ENCODE measurements at regions not wholly inside any gene's neighbourhood (a gene's known extent, or its start where the extent isn't known, plus 50 kb on each side); places are given as distances from the start of the nearest gene placed in this dataset.

DNA sequence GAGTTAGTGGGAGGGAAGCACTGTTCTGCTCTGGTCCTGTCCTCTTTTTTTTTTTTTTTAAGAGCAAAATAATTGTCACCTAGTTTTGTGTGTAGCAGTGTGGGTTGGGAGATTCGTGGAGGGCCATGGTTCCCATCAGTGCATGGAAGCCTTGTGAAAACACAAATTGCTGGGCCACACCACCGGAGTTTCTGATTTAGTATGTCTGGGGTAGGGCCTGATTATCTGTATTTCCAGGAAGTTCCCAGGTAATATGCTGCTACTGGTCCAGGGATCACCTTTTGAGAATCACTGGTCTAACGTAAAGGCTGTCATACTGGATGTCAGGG, 191.3 kb downstream of the GATA3 start:
- ATAC-seq (no peak), DNase-seq (ENCODE audit: low read depth in 1 of 2, low spot score in 1 of 2) (no peak), FAIRE-seq (no peak)
- Histone ChIP-seq H3K4me1 (no peaks in the 10 kb centered on the region), H3K9me3 (no peaks in the 10 kb centered on the region), H3K4me3 (no peak overlapping the region), H3K27ac (no peak overlapping the region), H3K4me2 (no peak overlapping the region)
- CTCF ChIA-PET = interaction anchor here (1.3 kb wide), 1 partner anchor 11 kb away, joined by 4 read pairs; no protein-coding TSS in a partner anchor
- TF ChIP-seq, protein P1, sequence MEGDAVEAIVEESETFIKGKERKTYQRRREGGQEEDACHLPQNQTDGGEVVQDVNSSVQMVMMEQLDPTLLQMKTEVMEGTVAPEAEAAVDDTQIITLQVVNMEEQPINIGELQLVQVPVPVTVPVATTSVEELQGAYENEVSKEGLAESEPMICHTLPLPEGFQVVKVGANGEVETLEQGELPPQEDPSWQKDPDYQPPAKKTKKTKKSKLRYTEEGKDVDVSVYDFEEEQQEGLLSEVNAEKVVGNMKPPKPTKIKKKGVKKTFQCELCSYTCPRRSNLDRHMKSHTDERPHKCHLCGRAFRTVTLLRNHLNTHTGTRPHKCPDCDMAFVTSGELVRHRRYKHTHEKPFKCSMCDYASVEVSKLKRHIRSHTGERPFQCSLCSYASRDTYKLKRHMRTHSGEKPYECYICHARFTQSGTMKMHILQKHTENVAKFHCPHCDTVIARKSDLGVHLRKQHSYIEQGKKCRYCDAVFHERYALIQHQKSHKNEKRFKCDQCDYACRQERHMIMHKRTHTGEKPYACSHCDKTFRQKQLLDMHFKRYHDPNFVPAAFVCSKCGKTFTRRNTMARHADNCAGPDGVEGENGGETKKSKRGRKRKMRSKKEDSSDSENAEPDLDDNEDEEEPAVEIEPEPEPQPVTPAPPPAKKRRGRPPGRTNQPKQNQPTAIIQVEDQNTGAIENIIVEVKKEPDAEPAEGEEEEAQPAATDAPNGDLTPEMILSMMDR (IDR thresholded peaks at IDR 0.05) = no peak
- no peak for TF ChIP-seq KDM1A (IDR thresholded peaks at IDR 0.05; ENCODE audit: low read depth)
- TF ChIP-seq ZSCAN20 (CRISPR knock-in tag; IDR thresholded peaks at IDR 0.05) = no peak
- no peak for TF ChIP-seq GATA3 (IDR thresholded peaks at IDR 0.05; ENCODE audit: borderline replicate concordance)
- TF ChIP-seq CEBPB (IDR thresholded peaks at IDR 0.05) = no peak
- TF ChIP-seq JUN (IDR thresholded peaks at IDR 0.05) = no peak
- TF ChIP-seq HOXA7 (CRISPR knock-in tag; IDR thresholded peaks at IDR 0.05) = no peak
- TF ChIP-seq SREBF2 (IDR thresholded peaks at IDR 0.05) = no peak
- TF ChIP-seq HEYL (CRISPR knock-in tag; IDR thresholded peaks at IDR 0.05) = no peak
- TF ChIP-seq POLR2A (IDR thresholded peaks at IDR 0.05; ENCODE audit: low read length) = no peak
- TF ChIP-seq SMC3 (IDR thresholded peaks at IDR 0.05) = no peak
- no peak for TF ChIP-seq EHMT2 (IDR thresholded peaks at IDR 0.05; ENCODE audit: low read depth)
- TF ChIP-seq, protein P2, sequence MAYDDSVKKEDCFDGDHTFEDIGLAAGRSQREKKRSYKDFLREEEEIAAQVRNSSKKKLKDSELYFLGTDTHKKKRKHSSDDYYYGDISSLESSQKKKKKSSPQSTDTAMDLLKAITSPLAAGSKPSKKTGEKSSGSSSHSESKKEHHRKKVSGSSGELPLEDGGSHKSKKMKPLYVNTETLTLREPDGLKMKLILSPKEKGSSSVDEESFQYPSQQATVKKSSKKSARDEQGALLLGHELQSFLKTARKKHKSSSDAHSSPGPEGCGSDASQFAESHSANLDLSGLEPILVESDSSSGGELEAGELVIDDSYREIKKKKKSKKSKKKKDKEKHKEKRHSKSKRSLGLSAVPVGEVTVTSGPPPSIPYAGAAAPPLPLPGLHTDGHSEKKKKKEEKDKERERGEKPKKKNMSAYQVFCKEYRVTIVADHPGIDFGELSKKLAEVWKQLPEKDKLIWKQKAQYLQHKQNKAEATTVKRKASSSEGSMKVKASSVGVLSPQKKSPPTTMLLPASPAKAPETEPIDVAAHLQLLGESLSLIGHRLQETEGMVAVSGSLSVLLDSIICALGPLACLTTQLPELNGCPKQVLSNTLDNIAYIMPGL (CRISPR knock-in tag; IDR thresholded peaks at IDR 0.05; ENCODE audit: borderline replicate concordance) = no peak
- no peak for TF ChIP-seq RAD21 (conservative IDR thresholded peaks at IDR 0.05 in 1 of 2, IDR thresholded peaks at IDR 0.05 in 1 of 2)
- TF ChIP-seq TP53 (CRISPR knock-in tag; IDR thresholded peaks at IDR 0.05) = no peak
- TF ChIP-seq CBX8 (IDR thresholded peaks at IDR 0.05) = no peak
- 85% methylated on average over 3 of the region's 3 CpGs for WGBS (ENCODE audit: missing lambda C conversion rate)
- POLR2A ChIA-PET = no interaction called here

DNA sequence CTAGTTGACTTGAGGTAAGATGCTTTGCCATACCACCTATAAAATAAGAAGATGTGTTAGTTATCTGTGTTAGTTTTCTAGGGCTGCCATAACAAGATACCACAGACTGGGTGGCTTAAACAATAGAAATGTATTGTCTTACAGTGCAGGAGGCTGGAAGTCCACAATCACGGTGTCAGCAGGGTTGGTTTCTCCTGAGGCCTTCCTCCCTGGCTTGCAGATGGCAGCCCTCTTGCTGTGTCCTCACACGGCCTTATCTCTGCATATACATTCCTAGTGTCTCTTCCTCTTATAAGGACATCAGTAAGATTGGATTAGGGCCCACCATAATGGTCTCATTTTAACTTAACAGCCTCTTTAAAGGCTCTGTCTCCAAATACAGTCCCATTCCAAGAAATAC, 192.1 kb downstream of the GATA3 start:
- Histone ChIP-seq H3K9me3 (no peaks in the 10 kb centered on the region), H3K4me1 (no peaks in the 10 kb centered on the region), H3K4me2 (no peak overlapping the region), H3K4me3 (no peak overlapping the region), H3K27ac (no peak overlapping the region)
- WGBS (ENCODE audit: missing lambda C conversion rate) = 60% methylated on average over 2 of the region's 2 CpGs
- no peak for DNase-seq (ENCODE audit: low read depth in 1 of 2, low spot score in 1 of 2)
- no peak for FAIRE-seq
- ATAC-seq = no peak
- ChIA-PET POLR2A (no interaction called here), CTCF (interaction anchor here (1.3 kb wide), 1 partner anchor 10 kb away, joined by 4 read pairs; no protein-coding TSS in a partner anchor)
- TF ChIP-seq NPAS2 (CRISPR knock-in tag; IDR thresholded peaks at IDR 0.05; ENCODE audit: borderline replicate concordance) = no peak
- TF ChIP-seq MAZ (IDR thresholded peaks at IDR 0.05; ENCODE audit: borderline replicate concordance, low read depth, low read length) = no peak
- TF ChIP-seq, protein P3, sequence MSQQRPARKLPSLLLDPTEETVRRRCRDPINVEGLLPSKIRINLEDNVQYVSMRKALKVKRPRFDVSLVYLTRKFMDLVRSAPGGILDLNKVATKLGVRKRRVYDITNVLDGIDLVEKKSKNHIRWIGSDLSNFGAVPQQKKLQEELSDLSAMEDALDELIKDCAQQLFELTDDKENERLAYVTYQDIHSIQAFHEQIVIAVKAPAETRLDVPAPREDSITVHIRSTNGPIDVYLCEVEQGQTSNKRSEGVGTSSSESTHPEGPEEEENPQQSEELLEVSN (IDR thresholded peaks at IDR 0.05; ENCODE audit: borderline replicate concordance, low read depth) = no peak
- TF ChIP-seq PHF8 (IDR thresholded peaks at IDR 0.05; ENCODE audit: borderline replicate concordance, low read depth) = no peak
- no peak for TF ChIP-seq BHLHE40 (IDR thresholded peaks at IDR 0.05; ENCODE audit: low read depth, low read length)
- no peak for TF ChIP-seq RAD21 (conservative IDR thresholded peaks at IDR 0.05 in 1 of 2, IDR thresholded peaks at IDR 0.05 in 1 of 2)
- no peak for TF ChIP-seq CBX2 (IDR thresholded peaks at IDR 0.05; ENCODE audit: borderline replicate concordance, low read depth)
- no peak for TF ChIP-seq RCOR1 (IDR thresholded peaks at IDR 0.05; ENCODE audit: low read depth, low read length)
- no peak for TF ChIP-seq ZSCAN20 (CRISPR knock-in tag; IDR thresholded peaks at IDR 0.05)
- TF ChIP-seq, protein P4, sequence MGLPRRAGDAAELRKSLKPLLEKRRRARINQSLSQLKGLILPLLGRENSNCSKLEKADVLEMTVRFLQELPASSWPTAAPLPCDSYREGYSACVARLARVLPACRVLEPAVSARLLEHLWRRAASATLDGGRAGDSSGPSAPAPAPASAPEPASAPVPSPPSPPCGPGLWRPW (IDR thresholded peaks at IDR 0.05) = no peak
- TF ChIP-seq, protein P5, sequence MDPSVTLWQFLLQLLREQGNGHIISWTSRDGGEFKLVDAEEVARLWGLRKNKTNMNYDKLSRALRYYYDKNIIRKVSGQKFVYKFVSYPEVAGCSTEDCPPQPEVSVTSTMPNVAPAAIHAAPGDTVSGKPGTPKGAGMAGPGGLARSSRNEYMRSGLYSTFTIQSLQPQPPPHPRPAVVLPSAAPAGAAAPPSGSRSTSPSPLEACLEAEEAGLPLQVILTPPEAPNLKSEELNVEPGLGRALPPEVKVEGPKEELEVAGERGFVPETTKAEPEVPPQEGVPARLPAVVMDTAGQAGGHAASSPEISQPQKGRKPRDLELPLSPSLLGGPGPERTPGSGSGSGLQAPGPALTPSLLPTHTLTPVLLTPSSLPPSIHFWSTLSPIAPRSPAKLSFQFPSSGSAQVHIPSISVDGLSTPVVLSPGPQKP (IDR thresholded peaks at IDR 0.05; ENCODE audit: low read depth, low read length) = no peak
- TF ChIP-seq ZFP36 (IDR thresholded peaks at IDR 0.05; ENCODE audit: borderline replicate concordance, partially characterized antibody) = no peak
- no peak for TF ChIP-seq ZC3H11A (IDR thresholded peaks at IDR 0.05)
- TF ChIP-seq, protein P6, sequence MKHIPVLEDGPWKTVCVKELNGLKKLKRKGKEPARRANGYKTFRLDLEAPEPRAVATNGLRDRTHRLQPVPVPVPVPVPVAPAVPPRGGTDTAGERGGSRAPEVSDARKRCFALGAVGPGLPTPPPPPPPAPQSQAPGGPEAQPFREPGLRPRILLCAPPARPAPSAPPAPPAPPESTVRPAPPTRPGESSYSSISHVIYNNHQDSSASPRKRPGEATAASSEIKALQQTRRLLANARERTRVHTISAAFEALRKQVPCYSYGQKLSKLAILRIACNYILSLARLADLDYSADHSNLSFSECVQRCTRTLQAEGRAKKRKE (CRISPR knock-in tag; IDR thresholded peaks at IDR 0.05; ENCODE audit: low read depth) = no peak
- TF ChIP-seq, protein P1 (IDR thresholded peaks at IDR 0.05) = no peak
- TF ChIP-seq EP300 (IDR thresholded peaks at IDR 0.05) = no peak
- TF ChIP-seq HEYL (CRISPR knock-in tag; IDR thresholded peaks at IDR 0.05) = no peak
- TF ChIP-seq RARB (CRISPR knock-in tag; IDR thresholded peaks at IDR 0.05) = no peak
- TF ChIP-seq CHD2 (IDR thresholded peaks at IDR 0.05; ENCODE audit: low read length, partially characterized antibody) = no peak
